ACC112 (cell line): ENCODE measurements at regions not wholly inside any gene's neighbourhood (a gene's known extent, or its start where the extent isn't known, plus 50 kb on each side); places are given as distances from the start of the nearest gene placed in this dataset.
A peak's percentile ranks its signal among the peaks of the same experiment; 100 is the strongest.

Experiments used
- H2AFZ ChIP-seq: fragments of 200-600 bp; sonication (generic); one replicate; pipeline ENCODE4 v1.6.0; 2017; ENCODE audit warnings: antibody characterized with exemption, low read length; ENCODE audit not compliant: unreplicated experiment
- H3K27ac ChIP-seq: fragments of 200-600 bp; sonication (generic); 2 replicates; pipeline ENCODE4 v1.5.1; 2014; ENCODE audit warnings: low read depth, mild to moderate bottlenecking, antibody characterized with exemption, low read length, moderate library complexity
- H3K27me3 ChIP-seq: fragments of 200-600 bp; sonication (generic); 2 replicates; pipeline ENCODE4 v1.6.1; 2014; ENCODE audit warnings: mild to moderate bottlenecking, antibody characterized with exemption, low read length, moderate library complexity, mixed read lengths; ENCODE audit not compliant: insufficient read depth
- H3K36me3 ChIP-seq: fragments of 200-600 bp; sonication (generic); 2 replicates; pipeline ENCODE4 v1.6.1; 2016; ENCODE audit warnings: mild to moderate bottlenecking, antibody characterized with exemption, low read length, moderate library complexity, mixed read lengths; ENCODE audit not compliant: insufficient read depth
- H3K4me1 ChIP-seq: fragments of 200-600 bp; sonication (generic); one replicate; pipeline ENCODE4 v1.6.1; 2016; ENCODE audit warnings: low read length, mixed read lengths; ENCODE audit not compliant: insufficient read depth, unreplicated experiment, control insufficient read depth
- H3K4me3 ChIP-seq: fragments of 200-600 bp; sonication (generic); 2 replicates; pipeline ENCODE4 v1.5.1; 2014; ENCODE audit warnings: mild to moderate bottlenecking, low read depth, low read length
- H3K79me2 ChIP-seq: fragments of 200-600 bp; sonication (generic); one replicate; pipeline ENCODE4 v1.6.0; 2016; ENCODE audit warnings: low read length; ENCODE audit not compliant: control insufficient read depth, unreplicated experiment, insufficient read depth

GRCh38 chr20:51238675-51239305, 215.9 kb upstream of the KCNG1 start:
- no peak overlapping the region for H3K4me3 ChIP-seq
- no peaks in the 10 kb centered on the region for H3K79me2 ChIP-seq
- peaks cover 32% of the 10 kb centered on the region for H3K27me3 ChIP-seq
- no peak overlapping the region for H3K27ac ChIP-seq
- no peaks in the 10 kb centered on the region for H3K36me3 ChIP-seq
- H2AFZ ChIP-seq, result no peak overlapping the region
- peaks cover 6% of the 10 kb centered on the region for H3K4me1 ChIP-seq

DNA sequence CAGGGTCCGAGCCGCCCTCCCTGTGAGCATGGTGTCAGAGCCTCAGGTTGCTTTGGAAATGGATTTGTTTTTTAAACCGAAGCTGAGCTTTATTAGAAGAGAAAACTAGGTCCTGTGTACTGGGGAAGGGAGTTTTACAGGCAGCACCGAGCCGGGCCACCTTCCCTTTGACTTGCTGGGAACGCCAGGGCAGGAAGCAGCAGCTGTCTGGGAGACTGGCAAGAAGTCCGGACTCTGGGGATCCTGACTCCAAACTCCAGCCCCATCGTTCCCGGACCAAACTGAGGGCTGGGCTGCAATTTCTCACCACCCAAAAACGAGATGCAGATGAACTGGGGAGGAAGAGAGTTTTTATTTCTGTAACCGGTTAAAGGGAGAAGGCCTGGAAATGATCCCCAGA, 214.9 kb upstream of the KCNG1 start:
- Histone ChIP-seq H3K36me3 (no peaks in the 10 kb centered on the region), H3K27ac (no peak overlapping the region), H3K27me3 (peaks cover 27% of the 10 kb centered on the region), H3K4me1 (peaks cover 6% of the 10 kb centered on the region), H3K79me2 (no peaks in the 10 kb centered on the region), H2AFZ (peak overlapping the region; percentile 61), H3K4me3 (no peak overlapping the region)

GRCh38 chr20:51237278-51237677, 214.4 kb upstream of the KCNG1 start:
- peak overlapping the region; percentile 61 for H2AFZ ChIP-seq
- no peak overlapping the region for H3K4me3 ChIP-seq
- no peak overlapping the region for H3K27ac ChIP-seq
- no peaks in the 10 kb centered on the region for H3K79me2 ChIP-seq
- peaks cover 25% of the 10 kb centered on the region for H3K27me3 ChIP-seq
- no peaks in the 10 kb centered on the region for H3K36me3 ChIP-seq
- H3K4me1 ChIP-seq, result peaks cover 6% of the 10 kb centered on the region

GRCh38 chr20:51236421-51236820, 213.5 kb upstream of the KCNG1 start:
- Histone ChIP-seq H3K36me3 (no peaks in the 10 kb centered on the region), H3K4me3 (no peak overlapping the region), H3K4me1 (peaks cover 6% of the 10 kb centered on the region), H3K27me3 (peaks cover 24% of the 10 kb centered on the region), H3K27ac (no peak overlapping the region), H3K79me2 (no peaks in the 10 kb centered on the region), H2AFZ (no peak overlapping the region)

DNA sequence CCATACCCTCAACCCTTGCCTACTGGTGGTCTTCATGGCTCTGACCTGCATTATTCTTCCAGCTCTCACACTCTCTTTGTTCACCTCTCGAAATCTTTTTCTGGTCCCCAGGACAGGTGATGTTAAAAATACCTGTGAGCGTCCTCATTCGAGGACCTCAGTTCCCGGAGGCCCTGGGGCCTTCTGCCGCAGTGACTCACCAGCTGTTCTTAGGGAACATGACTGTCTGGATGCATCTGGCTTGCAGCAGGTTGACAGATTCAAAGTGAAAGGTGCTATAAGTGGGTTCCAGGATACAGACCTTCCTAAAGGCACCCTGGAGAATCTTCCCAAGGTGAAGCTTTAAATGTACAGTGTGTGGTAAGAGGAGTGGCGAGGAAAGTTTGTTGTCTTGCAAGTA, 210.4 kb upstream of the KCNG1 start:
- Histone ChIP-seq H3K27ac (no peak overlapping the region), H3K27me3 (peaks cover 31% of the 10 kb centered on the region), H3K4me3 (no peak overlapping the region), H3K4me1 (peaks cover 6% of the 10 kb centered on the region), H3K79me2 (no peaks in the 10 kb centered on the region), H2AFZ (no peak overlapping the region), H3K36me3 (no peaks in the 10 kb centered on the region)

- Histone ChIP-seq H3K4me3 (no peak overlapping the region), H3K36me3 (no peaks in the 10 kb centered on the region), H3K27ac (no peak overlapping the region), H2AFZ (no peak overlapping the region), H3K4me1 (no peaks in the 10 kb centered on the region), H3K79me2 (no peaks in the 10 kb centered on the region), H3K27me3 (peaks cover 31% of the 10 kb centered on the region)
Observed at GRCh38 chr20:51230727-51231126, 207.8 kb upstream of the KCNG1 start.

DNA sequence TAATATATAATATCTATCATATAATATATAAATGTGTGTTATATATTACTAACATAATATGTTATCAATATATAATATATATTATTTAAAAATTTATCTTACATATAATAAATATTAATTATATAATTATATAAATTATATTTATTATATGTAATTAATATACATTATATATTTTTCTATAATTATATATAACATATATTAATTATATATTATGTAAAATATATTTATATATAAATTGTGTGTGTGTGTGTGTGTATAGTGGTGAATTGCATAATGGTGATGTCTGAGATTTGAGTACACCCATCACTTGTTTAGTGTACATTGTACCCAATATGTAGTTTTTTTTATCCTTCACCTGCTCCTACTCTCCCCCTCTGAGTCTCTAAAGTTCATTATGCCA, 205.9 kb upstream of the KCNG1 start:
- H3K4me1 ChIP-seq, result no peaks in the 10 kb centered on the region
- H3K4me3 ChIP-seq, result no peak overlapping the region
- H3K36me3 ChIP-seq, result no peaks in the 10 kb centered on the region
- no peak overlapping the region for H3K27ac ChIP-seq
- peaks cover 30% of the 10 kb centered on the region for H3K27me3 ChIP-seq
- H2AFZ ChIP-seq, result no peak overlapping the region
- no peaks in the 10 kb centered on the region for H3K79me2 ChIP-seq

- Histone ChIP-seq H3K4me1 (no peaks in the 10 kb centered on the region), H3K27me3 (peaks cover 26% of the 10 kb centered on the region), H3K79me2 (no peaks in the 10 kb centered on the region), H3K27ac (no peak overlapping the region), H3K36me3 (no peaks in the 10 kb centered on the region), H2AFZ (no peak overlapping the region), H3K4me3 (no peak overlapping the region)
Observed at GRCh38 chr20:51227744-51228143, 204.8 kb upstream of the KCNG1 start.

- Histone ChIP-seq H3K36me3 (no peaks in the 10 kb centered on the region), H3K79me2 (no peaks in the 10 kb centered on the region), H3K27ac (no peak overlapping the region), H3K27me3 (peaks cover 24% of the 10 kb centered on the region; the same call in 1 of the 2 replicates), H2AFZ (no peak overlapping the region), H3K4me1 (no peaks in the 10 kb centered on the region), H3K4me3 (no peak overlapping the region)
Observed at GRCh38 chr20:51223183-51223720, 200.3 kb upstream of the KCNG1 start.

DNA sequence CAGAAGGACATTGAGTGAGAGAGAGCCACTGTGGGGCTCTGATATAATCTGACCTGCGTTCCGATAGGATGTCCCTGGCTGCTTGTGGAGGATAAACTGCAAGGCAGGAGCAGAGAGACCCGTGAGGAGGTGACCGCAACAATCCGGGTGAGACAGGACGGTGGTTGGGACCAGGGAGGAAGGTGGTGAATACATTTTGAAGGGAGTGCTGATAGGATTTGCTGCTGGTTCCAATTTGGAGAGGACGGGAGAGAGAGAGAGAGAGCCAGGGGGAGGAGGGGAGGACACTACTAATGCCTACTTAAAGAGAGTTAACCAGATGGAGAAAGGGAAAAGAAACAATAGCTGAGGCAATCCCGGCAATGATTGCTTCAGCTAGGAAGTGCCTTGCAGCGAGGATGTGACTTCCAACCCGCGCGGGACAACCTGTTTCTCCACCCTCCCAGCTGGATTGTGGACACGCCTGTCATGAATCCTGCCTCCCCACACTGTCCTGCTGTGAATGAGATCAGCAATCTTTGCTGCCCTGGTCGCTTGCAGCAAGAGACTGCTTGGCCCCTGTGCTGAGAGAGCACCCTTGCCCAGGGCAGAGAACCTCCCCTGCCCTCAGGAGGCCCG, 199.0 kb upstream of the KCNG1 start:
- no peaks in the 10 kb centered on the region for H3K36me3 ChIP-seq
- H3K79me2 ChIP-seq, result no peaks in the 10 kb centered on the region
- peaks cover 29% of the 10 kb centered on the region; the same call in 1 of the 2 replicates for H3K27me3 ChIP-seq
- no peaks in the 10 kb centered on the region for H3K4me1 ChIP-seq
- no peak overlapping the region for H3K27ac ChIP-seq
- H2AFZ ChIP-seq, result no peak overlapping the region
- peak overlapping the region; percentile 36 for H3K4me3 ChIP-seq

- H2AFZ ChIP-seq, result no peak overlapping the region
- H3K27me3 ChIP-seq, result peaks cover 29% of the 10 kb centered on the region; the same call in 1 of the 2 replicates
- no peak overlapping the region for H3K27ac ChIP-seq
- no peaks in the 10 kb centered on the region for H3K36me3 ChIP-seq
- H3K79me2 ChIP-seq, result no peaks in the 10 kb centered on the region
- H3K4me1 ChIP-seq, result no peaks in the 10 kb centered on the region
- no peak overlapping the region for H3K4me3 ChIP-seq
Observed at GRCh38 chr20:51221103-51221502, 198.2 kb upstream of the KCNG1 start.
